ENCODE measurements at regions not wholly inside any gene's neighbourhood (a gene's known extent, or its start where the extent isn't known, plus 50 kb on each side); places are given as distances from the start of the nearest gene placed in this dataset.

GRCh38 chr15:93709708-93710107 lies 521.7 kb upstream of the MCTP2 start:
- Histone ChIP-seq H3K4me3 (replicated peaks; ENCODE audit: insufficient read depth, low read length) (no peak overlapping the region), H3K27me3 (ENCODE audit: insufficient read depth, poor library complexity, severe bottlenecking) (peaks cover 3% of the 10 kb centered on the region), H3K27ac (replicated peaks) (no peak overlapping the region)
- no peak for TF ChIP-seq POLR2AphosphoS5 (IDR thresholded peaks at IDR 0.05; ENCODE audit: low read depth)
- DNase-seq (ENCODE audit: low read depth in 1 of 2, low spot score in 1 of 2): no peak

- Histone ChIP-seq H3K4me3 (replicated peaks; ENCODE audit: insufficient read depth, low read length) (no peak overlapping the region), H3K27me3 (ENCODE audit: insufficient read depth, poor library complexity, severe bottlenecking) (peaks cover 3% of the 10 kb centered on the region), H3K27ac (replicated peaks) (no peak overlapping the region)
- TF ChIP-seq POLR2AphosphoS5 (IDR thresholded peaks at IDR 0.05; ENCODE audit: low read depth): no peak
- no peak for DNase-seq (ENCODE audit: low read depth in 1 of 2, low spot score in 1 of 2)
These were observed 522.5 kb upstream of the MCTP2 start for GRCh38 chr15:93708724-93709445.

GRCh38 chr15:93707751-93708150 lies 523.6 kb upstream of the MCTP2 start:
- no peak overlapping the region for H3K4me3 ChIP-seq (replicated peaks; ENCODE audit: insufficient read depth, low read length)
- no peak for DNase-seq (ENCODE audit: low read depth in 1 of 2, low spot score in 1 of 2)
- peaks cover 3% of the 10 kb centered on the region for H3K27me3 ChIP-seq (ENCODE audit: insufficient read depth, poor library complexity, severe bottlenecking)
- no peak overlapping the region for H3K27ac ChIP-seq (replicated peaks)
- no peak for TF ChIP-seq SPI1 (IDR thresholded peaks at IDR 0.05; ENCODE audit: borderline replicate concordance, low read depth)
- TF ChIP-seq POLR2AphosphoS5 (IDR thresholded peaks at IDR 0.05; ENCODE audit: low read depth): no peak
- no peak for TF ChIP-seq CTCF (IDR thresholded peaks at IDR 0.05; ENCODE audit: insufficient read depth, low read length)

- no peak for DNase-seq (ENCODE audit: low read depth in 1 of 2, low spot score in 1 of 2)
- H3K4me3 ChIP-seq (replicated peaks; ENCODE audit: insufficient read depth, low read length): no peak overlapping the region
- TF ChIP-seq SPI1 (IDR thresholded peaks at IDR 0.05; ENCODE audit: borderline replicate concordance, low read depth): no peak
- TF ChIP-seq POLR2AphosphoS5 (IDR thresholded peaks at IDR 0.05; ENCODE audit: low read depth): no peak
- TF ChIP-seq REST (IDR thresholded peaks at IDR 0.05; ENCODE audit: insufficient replicate concordance, low read depth): no peak
- no peak for TF ChIP-seq CTCF (IDR thresholded peaks at IDR 0.05; ENCODE audit: insufficient read depth, low read length)
- no peak for TF ChIP-seq GABPA (IDR thresholded peaks at IDR 0.05; ENCODE audit: low read depth)
- H3K27ac ChIP-seq (replicated peaks): no peak overlapping the region
- peaks cover 3% of the 10 kb centered on the region for H3K27me3 ChIP-seq (ENCODE audit: insufficient read depth, poor library complexity, severe bottlenecking)
These were observed 524.7 kb upstream of the MCTP2 start for GRCh38 chr15:93706495-93707292.

- Histone ChIP-seq H3K4me3 (replicated peaks; ENCODE audit: insufficient read depth, low read length) (no peak overlapping the region), H3K27ac (replicated peaks) (no peak overlapping the region), H3K27me3 (ENCODE audit: insufficient read depth, poor library complexity, severe bottlenecking) (peaks cover 3% of the 10 kb centered on the region)
- no peak for DNase-seq (ENCODE audit: low read depth in 1 of 2, low spot score in 1 of 2)
- TF ChIP-seq SPI1 (IDR thresholded peaks at IDR 0.05; ENCODE audit: borderline replicate concordance, low read depth): no peak
- TF ChIP-seq REST (IDR thresholded peaks at IDR 0.05; ENCODE audit: insufficient replicate concordance, low read depth): no peak
- TF ChIP-seq POLR2AphosphoS5 (IDR thresholded peaks at IDR 0.05; ENCODE audit: low read depth): no peak
- no peak for TF ChIP-seq CTCF (IDR thresholded peaks at IDR 0.05; ENCODE audit: insufficient read depth, low read length)
- TF ChIP-seq GABPA (IDR thresholded peaks at IDR 0.05; ENCODE audit: low read depth): no peak
These were observed 525.5 kb upstream of the MCTP2 start for GRCh38 chr15:93705753-93706455.

Data from HL-60 (cell line).